Natural killer cell (primary cell): ENCODE measurements at regions not wholly inside any gene's neighbourhood (a gene's known extent, or its start where the extent isn't known, plus 50 kb on each side); places are given as distances from the start of the nearest gene placed in this dataset.

Source experiments
- ATAC-seq, 3 donors: fragments of 150-1000 bp in 2 of 3; fragments of 200-7000 bp in 1 of 3; cut with Tn5 transposase; 1 replicate in 1 of 3; 2 replicates in 2 of 3; pipeline ENCODE4 v1.10.0; 2021; ENCODE audit warnings: mild to moderate bottlenecking in 2 of 3, moderate library complexity in 2 of 3
- DNase-seq, 2 donors: peaks; one replicate each; pipeline versions ENCODE4 v3.0.0 to v3.0.0-alpha.2; 2013 to 2021; ENCODE audit warnings: mixed read lengths in 1 of 2
- H3K27ac ChIP-seq: one replicate; pipeline ENCODE4 v1.5.1; 2013; ENCODE audit warnings: mild to moderate bottlenecking, low read length
- H3K27me3 ChIP-seq: one replicate; pipeline ENCODE4 v1.6.1; 2013; ENCODE audit warnings: low read length; ENCODE audit not compliant: control insufficient read depth, insufficient read depth
- H3K36me3 ChIP-seq: one replicate; pipeline ENCODE4 v1.6.1; 2013; ENCODE audit warnings: low read length; ENCODE audit not compliant: control insufficient read depth, insufficient read depth
- H3K4me1 ChIP-seq: one replicate; pipeline ENCODE4 v1.6.1; 2013; ENCODE audit warnings: low read length; ENCODE audit not compliant: control insufficient read depth, insufficient read depth
- H3K4me3 ChIP-seq: one replicate; pipeline ENCODE4 v1.5.1; 2013; ENCODE audit warnings: low read length
- H3K9me3 ChIP-seq: one replicate; pipeline ENCODE4 v1.6.1; 2013; ENCODE audit warnings: low read length; ENCODE audit not compliant: control insufficient read depth, insufficient read depth
- H3K27ac Mint-ChIP-seq, 2 donors: one replicate each; pipeline ENCODE4 v1.8.0; 2022; ENCODE audit warnings: mild to moderate bottlenecking in 2 of 2, mixed read lengths in 2 of 2, moderate library complexity in 1 of 2
- H3K27me3 Mint-ChIP-seq, 2 donors: one replicate each; pipeline ENCODE4 v1.8.0; 2022; ENCODE audit warnings: low read depth in 2 of 2, mixed read lengths in 2 of 2
- H3K36me3 Mint-ChIP-seq: one replicate; pipeline ENCODE4 v1.8.0; 2022; ENCODE audit warnings: mixed read lengths
- H3K4me1 Mint-ChIP-seq, 2 donors: one replicate each; pipeline ENCODE4 v1.8.0; 2022; ENCODE audit warnings: mixed read lengths in 2 of 2
- H3K4me3 Mint-ChIP-seq: one replicate; pipeline ENCODE4 v1.8.0; 2022; ENCODE audit warnings: mild to moderate bottlenecking, moderate library complexity, mixed read lengths
- H3K9me3 Mint-ChIP-seq, 2 donors: one replicate each; pipeline ENCODE4 v1.8.0; 2022; ENCODE audit warnings: mixed read lengths in 2 of 2
- CTCF ChIP-seq: fragments of 200-600 bp; IDR thresholded peaks from one replicate; pipeline ENCODE4 v1.8.0; 2022; ENCODE audit warnings: antibody characterized with exemption
- WGBS: methylation state at CpG from one replicate; pipeline ENCODE4 v1.1.7; 2013; ENCODE audit warnings: missing lambda C conversion rate; ENCODE audit not compliant: insufficient coverage; 5-methylcytosine and 5-hydroxymethylcytosine counted together
- intact Hi-C: fragments of 100-400 bp; cut with micrococcal nuclease; formaldehyde crosslinking; loops from one replicate; pipeline ENCODE4 v1.14.2; 2022

GRCh38 chr3:86547692-86548091 is 443.3 kb downstream of the VGLL3 start:
- Mint-ChIP-seq H3K9me3 (peaks cover 9 to 10% of the 10 kb centered on the region in 2 donors), H3K27me3 (no peaks in the 10 kb centered on the region), H3K27ac (no peak overlapping the region), H3K4me1 (no peaks in the 10 kb centered on the region), H3K4me3 (no peak overlapping the region), H3K36me3 (peaks cover 6% of the 10 kb centered on the region)
- Histone ChIP-seq H3K9me3 (no peaks in the 10 kb centered on the region), H3K4me1 (no peaks in the 10 kb centered on the region), H3K36me3 (no peaks in the 10 kb centered on the region), H3K27me3 (no peaks in the 10 kb centered on the region), H3K4me3 (no peak overlapping the region), H3K27ac (no peak overlapping the region)
- DNase-seq (no peak), ATAC-seq (no peak)
- WGBS: no CpG with 5 or more reads among the region's 2 CpGs
- no peak for TF ChIP-seq CTCF
- intact Hi-C loops: no loop called here

DNA sequence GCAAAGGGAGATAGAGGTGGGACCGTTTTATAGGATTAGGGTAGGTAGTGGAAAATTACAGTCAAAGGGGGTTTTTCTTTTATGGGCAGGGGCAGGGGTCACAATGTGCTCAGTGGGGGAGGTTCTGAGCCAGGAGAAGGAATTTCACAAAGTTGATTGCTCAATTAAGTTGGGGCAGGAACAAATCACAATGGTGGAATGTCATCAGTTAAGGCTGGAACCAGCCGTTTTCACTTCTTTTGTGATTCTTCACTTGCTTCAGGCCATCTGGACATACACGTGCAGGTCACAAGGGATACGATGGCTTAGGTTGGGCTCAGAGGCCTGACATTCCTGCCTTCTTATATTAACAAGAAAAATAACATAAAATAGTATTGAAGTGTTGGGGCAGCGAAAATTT is 453.8 kb downstream of the VGLL3 start:
- H3K9me3 Mint-ChIP-seq: peaks cover 2 to 9% of the 10 kb centered on the region in 2 donors
- ATAC-seq (no peak), DNase-seq (no peak)
- H3K36me3 Mint-ChIP-seq: peaks cover 6% of the 10 kb centered on the region
- no peaks in the 10 kb centered on the region for H3K4me1 Mint-ChIP-seq
- H3K27me3 Mint-ChIP-seq: no peaks in the 10 kb centered on the region
- Histone ChIP-seq H3K4me3 (no peak overlapping the region), H3K9me3 (peaks cover 12% of the 10 kb centered on the region), H3K36me3 (no peaks in the 10 kb centered on the region), H3K27me3 (no peaks in the 10 kb centered on the region), H3K4me1 (no peaks in the 10 kb centered on the region), H3K27ac (no peak overlapping the region)
- 77% methylated on average over 5 of the region's 5 CpGs for WGBS
- intact Hi-C loops: no loop called here
- no peak overlapping the region for H3K27ac Mint-ChIP-seq
- no peak overlapping the region for H3K4me3 Mint-ChIP-seq
- no peak for TF ChIP-seq CTCF

GRCh38 chr3:86519819-86520218 is 471.1 kb downstream of the VGLL3 start:
- Mint-ChIP-seq H3K4me3 (no peak overlapping the region), H3K27ac (no peak overlapping the region), H3K27me3 (no peaks in the 10 kb centered on the region), H3K9me3 (peaks cover 12 to 19% of the 10 kb centered on the region in 2 donors), H3K4me1 (no peaks in the 10 kb centered on the region), H3K36me3 (peaks cover under 1% of the 10 kb centered on the region)
- H3K27me3 ChIP-seq: no peaks in the 10 kb centered on the region
- no peaks in the 10 kb centered on the region for H3K36me3 ChIP-seq
- DNase-seq (no peak), ATAC-seq (no peak)
- WGBS: no CpG with 5 or more reads among the region's 1 CpG
- no peak overlapping the region for H3K4me3 ChIP-seq
- H3K27ac ChIP-seq: no peak overlapping the region
- H3K4me1 ChIP-seq: no peaks in the 10 kb centered on the region
- no peaks in the 10 kb centered on the region for H3K9me3 ChIP-seq
- no peak for TF ChIP-seq CTCF
- intact Hi-C loops: no loop called here

DNA sequence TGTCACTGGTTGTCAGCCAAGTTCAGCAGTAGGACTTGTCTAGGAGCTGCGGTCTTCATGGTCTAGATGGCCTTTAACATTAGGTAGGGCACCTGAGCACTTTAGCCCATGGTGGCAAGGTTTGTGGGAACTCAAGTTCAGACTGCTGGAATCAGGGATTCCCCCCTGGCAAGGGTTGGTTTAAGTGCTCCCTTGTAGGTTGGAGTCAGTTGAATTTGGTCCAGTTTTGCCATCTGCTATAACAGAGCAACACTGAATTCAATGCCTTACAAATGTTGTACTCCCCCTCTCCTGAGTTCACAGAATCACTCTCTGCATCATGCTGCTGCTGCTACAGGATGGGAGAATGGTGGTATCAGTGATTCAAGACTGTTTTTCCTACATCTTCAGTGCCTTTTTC is 509.3 kb downstream of the VGLL3 start:
- Mint-ChIP-seq H3K4me3 (no peak overlapping the region), H3K9me3 (peaks cover 24 to 37% of the 10 kb centered on the region in 2 donors), H3K27ac (no peak overlapping the region), H3K36me3 (peaks cover 24% of the 10 kb centered on the region), H3K4me1 (no peaks in the 10 kb centered on the region), H3K27me3 (no peaks in the 10 kb centered on the region)
- no peak for TF ChIP-seq CTCF
- Histone ChIP-seq H3K4me1 (no peaks in the 10 kb centered on the region), H3K27me3 (no peaks in the 10 kb centered on the region), H3K9me3 (peaks cover 10% of the 10 kb centered on the region), H3K4me3 (no peak overlapping the region), H3K27ac (no peak overlapping the region), H3K36me3 (no peaks in the 10 kb centered on the region)
- ATAC-seq (no peak), DNase-seq (no peak)
- 81% methylated on average over 1 of the region's 1 CpG for WGBS
- intact Hi-C loops: no loop called here
